ENCODE measurements at regions not wholly inside any gene's neighbourhood (a gene's known extent, or its start where the extent isn't known, plus 50 kb on each side); places are given as distances from the start of the nearest gene placed in this dataset.

DNA sequence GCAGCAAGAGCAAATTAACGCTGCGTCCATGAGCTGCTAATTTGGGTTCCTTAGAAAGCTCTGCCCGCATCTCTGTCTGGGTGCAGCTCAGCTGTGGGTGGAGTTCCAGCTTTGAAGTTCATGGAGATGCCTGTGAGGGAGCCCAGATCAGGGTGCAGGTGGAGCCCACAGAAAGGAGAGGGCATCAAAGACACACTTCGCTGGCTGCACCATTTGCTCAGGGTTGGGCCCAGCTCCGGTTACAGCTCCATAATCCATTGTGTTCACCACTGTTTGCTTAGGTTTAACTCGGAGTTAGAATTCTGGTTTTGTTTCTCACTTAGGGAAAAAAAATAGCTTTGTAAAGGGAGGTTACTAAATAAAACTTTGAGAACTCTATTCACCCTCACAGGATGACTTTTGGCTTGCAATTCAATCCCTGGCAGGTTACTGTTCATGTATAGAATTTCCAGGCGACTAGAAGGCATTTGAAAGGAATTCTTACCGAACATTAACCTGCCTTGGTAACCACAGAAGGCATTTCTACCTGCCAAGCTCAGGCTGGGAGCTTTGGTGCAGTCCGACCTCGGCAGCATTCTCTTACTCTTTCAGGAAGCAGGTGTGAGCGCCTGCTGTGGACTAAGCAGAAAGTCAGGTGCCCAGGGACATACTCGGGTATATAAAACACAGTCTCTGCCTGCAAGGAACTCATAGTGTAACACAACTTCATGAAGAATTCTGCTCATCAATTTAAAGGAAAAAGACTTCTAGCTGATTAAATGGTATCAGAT, 179.5 kb upstream of the RNF32 start:
- Histone ChIP-seq H3K4me2 (ENCODE audit: low read length) (no peak overlapping the region), H3K4me3 (ENCODE audit: low read length) (no peak overlapping the region), H3K27me3 (ENCODE audit: insufficient read depth, low read depth, low read length) (no peaks in the 10 kb centered on the region), H3K27ac (ENCODE audit: low read length) (no peak overlapping the region), H3K79me2 (replicated peaks; ENCODE audit: insufficient read depth, low read length) (no peaks in the 10 kb centered on the region), H3K9me3 (ENCODE audit: low read length) (no peaks in the 10 kb centered on the region), H3K9ac (ENCODE audit: low read length) (no peak overlapping the region), H4K20me1 (ENCODE audit: insufficient read depth) (no peaks in the 10 kb centered on the region), H3K9me2 (ENCODE audit: insufficient read depth, low read length) (no peaks in the 10 kb centered on the region), H3F3A (ENCODE audit: insufficient read depth, low read length, poor library complexity, severe bottlenecking) (no peaks in the 10 kb centered on the region), H3K36me3 (ENCODE audit: insufficient read depth, low read length) (no peaks in the 10 kb centered on the region), H2AFZ (ENCODE audit: low read depth, low read length) (no peak overlapping the region)
- TF ChIP-seq MXI1 (conservative IDR thresholded peaks at IDR 0.05; ENCODE audit: poor library complexity, severe bottlenecking) (no peak), POLR2AphosphoS5 (IDR thresholded peaks at IDR 0.05) (no peak), EZH2 (IDR thresholded peaks at IDR 0.05; ENCODE audit: borderline replicate concordance, insufficient read depth, low read length, poor library complexity, severe bottlenecking) (no peak), SMC3 (conservative IDR thresholded peaks at IDR 0.05; ENCODE audit: poor library complexity) (no peak), REST (IDR thresholded peaks at IDR 0.05; ENCODE audit: borderline replicate concordance) (no peak)
- TF ChIP-seq, protein P1, sequence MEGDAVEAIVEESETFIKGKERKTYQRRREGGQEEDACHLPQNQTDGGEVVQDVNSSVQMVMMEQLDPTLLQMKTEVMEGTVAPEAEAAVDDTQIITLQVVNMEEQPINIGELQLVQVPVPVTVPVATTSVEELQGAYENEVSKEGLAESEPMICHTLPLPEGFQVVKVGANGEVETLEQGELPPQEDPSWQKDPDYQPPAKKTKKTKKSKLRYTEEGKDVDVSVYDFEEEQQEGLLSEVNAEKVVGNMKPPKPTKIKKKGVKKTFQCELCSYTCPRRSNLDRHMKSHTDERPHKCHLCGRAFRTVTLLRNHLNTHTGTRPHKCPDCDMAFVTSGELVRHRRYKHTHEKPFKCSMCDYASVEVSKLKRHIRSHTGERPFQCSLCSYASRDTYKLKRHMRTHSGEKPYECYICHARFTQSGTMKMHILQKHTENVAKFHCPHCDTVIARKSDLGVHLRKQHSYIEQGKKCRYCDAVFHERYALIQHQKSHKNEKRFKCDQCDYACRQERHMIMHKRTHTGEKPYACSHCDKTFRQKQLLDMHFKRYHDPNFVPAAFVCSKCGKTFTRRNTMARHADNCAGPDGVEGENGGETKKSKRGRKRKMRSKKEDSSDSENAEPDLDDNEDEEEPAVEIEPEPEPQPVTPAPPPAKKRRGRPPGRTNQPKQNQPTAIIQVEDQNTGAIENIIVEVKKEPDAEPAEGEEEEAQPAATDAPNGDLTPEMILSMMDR (IDR thresholded peaks at IDR 0.05; ENCODE audit: poor library complexity, severe bottlenecking), result no peak

- no peaks in the 10 kb centered on the region for H3F3A ChIP-seq (ENCODE audit: insufficient read depth, low read length, poor library complexity, severe bottlenecking)
- H3K9ac ChIP-seq (ENCODE audit: low read length), result no peak overlapping the region
- H3K27me3 ChIP-seq (ENCODE audit: insufficient read depth, low read depth, low read length), result no peaks in the 10 kb centered on the region
- H3K9me2 ChIP-seq (ENCODE audit: insufficient read depth, low read length), result no peaks in the 10 kb centered on the region
- no peak overlapping the region for H3K4me2 ChIP-seq (ENCODE audit: low read length)
- H3K27ac ChIP-seq (ENCODE audit: low read length), result no peak overlapping the region
- H4K20me1 ChIP-seq (ENCODE audit: insufficient read depth), result no peaks in the 10 kb centered on the region
- no peak overlapping the region for H3K4me3 ChIP-seq (ENCODE audit: low read length)
- TF ChIP-seq, protein P1 (IDR thresholded peaks at IDR 0.05; ENCODE audit: poor library complexity, severe bottlenecking), result no peak
- no peak for TF ChIP-seq SMC3 (conservative IDR thresholded peaks at IDR 0.05; ENCODE audit: poor library complexity)
- no peak for TF ChIP-seq EP300 (conservative IDR thresholded peaks at IDR 0.05; ENCODE audit: poor library complexity, severe bottlenecking)
- no peak for TF ChIP-seq POLR2AphosphoS5 (IDR thresholded peaks at IDR 0.05)
- no peak for TF ChIP-seq RAD21 (conservative IDR thresholded peaks at IDR 0.05)
- no peak for TF ChIP-seq REST (IDR thresholded peaks at IDR 0.05; ENCODE audit: borderline replicate concordance)
- no peak for TF ChIP-seq EZH2 (IDR thresholded peaks at IDR 0.05; ENCODE audit: borderline replicate concordance, insufficient read depth, low read length, poor library complexity, severe bottlenecking)
- TF ChIP-seq MXI1 (conservative IDR thresholded peaks at IDR 0.05; ENCODE audit: poor library complexity, severe bottlenecking), result no peak
- no peak for TF ChIP-seq TAF1 (IDR thresholded peaks at IDR 0.05; ENCODE audit: low read depth)
- no peak overlapping the region for H2AFZ ChIP-seq (ENCODE audit: low read depth, low read length)
- no peaks in the 10 kb centered on the region for H3K36me3 ChIP-seq (ENCODE audit: insufficient read depth, low read length)
- H3K9me3 ChIP-seq (ENCODE audit: low read length), result no peaks in the 10 kb centered on the region
- no peaks in the 10 kb centered on the region for H3K79me2 ChIP-seq (replicated peaks; ENCODE audit: insufficient read depth, low read length)
Observed at GRCh38 chr7:156459582-156459981, 181.0 kb upstream of the RNF32 start.

All from neural cell (in vitro differentiated cells).